ENCODE measurements at regions not wholly inside any gene's neighbourhood (a gene's known extent, or its start where the extent isn't known, plus 50 kb on each side); places are given as distances from the start of the nearest gene placed in this dataset.

DNA sequence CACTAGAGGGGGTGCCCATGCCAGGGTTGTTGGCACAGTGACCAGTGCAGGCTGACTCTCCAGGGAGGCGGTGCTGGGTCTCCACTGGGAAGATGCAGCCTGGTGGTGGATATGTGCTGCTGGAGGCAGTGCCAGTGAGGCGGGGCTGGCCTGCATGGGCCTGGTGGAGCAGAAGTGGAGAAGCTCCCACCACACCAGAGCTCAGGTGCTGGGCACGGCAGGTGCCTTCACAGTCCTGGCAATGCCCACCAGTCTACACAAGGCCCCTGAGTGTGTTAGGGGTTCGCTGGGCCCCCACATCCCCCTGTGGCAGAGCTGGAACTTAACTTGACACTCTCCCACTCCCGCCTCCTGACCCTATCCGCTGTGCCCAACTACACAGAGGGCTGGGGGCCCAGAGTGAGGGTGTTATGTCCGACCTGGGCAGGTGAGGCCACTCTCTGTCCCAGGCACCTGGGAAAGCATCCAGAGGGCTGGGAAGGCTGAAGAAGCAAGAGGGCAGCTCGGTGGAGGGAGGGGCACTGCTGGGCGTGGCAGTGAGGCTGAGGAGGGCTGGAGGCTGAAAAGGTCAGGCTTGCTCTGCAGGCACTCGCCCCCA lies 102.4 kb upstream of the B3GAT1 start:
- POLR2A ChIA-PET, result no interaction called here
- DNase-seq (ENCODE audit: low read depth), result no peak
- Histone ChIP-seq H3K36me3 (ENCODE audit: control insufficient read depth, insufficient read depth, low read length) (no peaks in the 10 kb centered on the region), H3K4me3 (ENCODE audit: low read depth, low read length) (no peak overlapping the region), H3K27me3 (ENCODE audit: control insufficient read depth, insufficient read depth, low read length) (no peaks in the 10 kb centered on the region)
- TF ChIP-seq CTCF (IDR thresholded peaks at IDR 0.05; ENCODE audit: insufficient read depth, low read depth, low read length), result no peak
- CTCF ChIA-PET, result no interaction called here

- Histone ChIP-seq H3K4me3 (ENCODE audit: low read depth, low read length) (no peak overlapping the region), H3K27me3 (ENCODE audit: control insufficient read depth, insufficient read depth, low read length) (no peaks in the 10 kb centered on the region), H3K36me3 (ENCODE audit: control insufficient read depth, insufficient read depth, low read length) (no peaks in the 10 kb centered on the region)
- no peak for DNase-seq (ENCODE audit: low read depth)
- ChIA-PET POLR2A (no interaction called here), CTCF (no interaction called here)
- TF ChIP-seq CTCF (IDR thresholded peaks at IDR 0.05; ENCODE audit: insufficient read depth, low read depth, low read length), result no peak
Observed at GRCh38 chr11:134513585-134514120, 101.6 kb upstream of the B3GAT1 start.

- no peak for DNase-seq (ENCODE audit: low read depth)
- Histone ChIP-seq H3K4me3 (ENCODE audit: low read depth, low read length) (no peak overlapping the region), H3K36me3 (ENCODE audit: control insufficient read depth, insufficient read depth, low read length) (no peaks in the 10 kb centered on the region), H3K27me3 (ENCODE audit: control insufficient read depth, insufficient read depth, low read length) (no peaks in the 10 kb centered on the region)
- POLR2A ChIA-PET, result no interaction called here
- CTCF ChIA-PET, result no interaction called here
- TF ChIP-seq CTCF (IDR thresholded peaks at IDR 0.05; ENCODE audit: insufficient read depth, low read depth, low read length), result no peak
Observed at GRCh38 chr11:134512571-134513538, 100.8 kb upstream of the B3GAT1 start.

DNA sequence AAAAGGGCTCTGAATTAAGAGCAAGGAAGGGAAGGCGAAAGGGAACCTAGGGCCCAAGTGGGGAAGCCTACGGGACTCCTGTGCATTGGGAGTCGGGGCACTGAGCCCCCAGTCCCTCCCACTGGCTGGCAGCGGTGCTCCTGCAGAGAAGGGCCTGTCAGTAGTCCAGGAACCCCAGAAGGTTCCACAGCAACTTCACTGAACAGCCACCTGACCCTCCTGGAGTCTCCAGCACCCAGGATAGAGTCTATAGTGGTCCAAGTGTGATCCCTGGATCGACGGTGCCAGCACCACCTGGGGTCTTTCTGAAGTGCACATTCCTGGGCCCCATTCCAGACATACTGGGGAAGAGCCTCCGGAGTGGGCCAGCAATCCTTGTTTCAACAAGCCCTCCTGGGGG lies 100.0 kb upstream of the B3GAT1 start:
- Histone ChIP-seq H3K36me3 (ENCODE audit: control insufficient read depth, insufficient read depth, low read length) (no peaks in the 10 kb centered on the region), H3K4me3 (ENCODE audit: low read depth, low read length) (no peak overlapping the region), H3K27me3 (ENCODE audit: control insufficient read depth, insufficient read depth, low read length) (no peaks in the 10 kb centered on the region)
- no peak for DNase-seq (ENCODE audit: low read depth)
- POLR2A ChIA-PET, result no interaction called here
- no peak for TF ChIP-seq CTCF (IDR thresholded peaks at IDR 0.05; ENCODE audit: insufficient read depth, low read depth, low read length)
- CTCF ChIA-PET, result no interaction called here

DNA sequence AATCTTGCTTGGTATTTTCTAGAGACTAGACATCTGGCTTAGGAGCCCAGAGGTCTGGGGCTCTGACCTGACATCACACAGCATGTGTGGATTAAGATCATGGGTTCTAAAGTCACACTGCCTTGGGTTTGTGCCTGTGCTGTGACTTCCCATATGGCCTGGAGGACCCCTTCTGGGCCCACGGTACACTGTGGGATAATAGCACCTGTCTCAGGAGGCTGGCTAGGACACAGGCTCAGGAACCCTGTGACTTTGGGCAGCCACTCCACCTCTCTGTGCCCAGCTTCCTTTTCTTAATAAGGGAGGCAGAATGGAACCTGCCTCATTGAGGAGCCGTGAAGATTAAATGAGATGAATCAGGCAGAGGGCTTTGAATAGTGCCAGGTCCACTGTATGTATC lies 99.2 kb upstream of the B3GAT1 start:
- Histone ChIP-seq H3K27me3 (ENCODE audit: control insufficient read depth, insufficient read depth, low read length) (no peaks in the 10 kb centered on the region), H3K4me3 (ENCODE audit: low read depth, low read length) (no peak overlapping the region), H3K36me3 (ENCODE audit: control insufficient read depth, insufficient read depth, low read length) (no peaks in the 10 kb centered on the region)
- no peak for DNase-seq (ENCODE audit: low read depth)
- ChIA-PET POLR2A (no interaction called here), CTCF (no interaction called here)
- no peak for TF ChIP-seq CTCF (IDR thresholded peaks at IDR 0.05; ENCODE audit: insufficient read depth, low read depth, low read length)

Measured in BJ (cell line).